SK-N-SH treated with all-trans-retinoic acid at 6 μM for 48 hours (cell line): ENCODE measurements at regions not wholly inside any gene's neighbourhood (a gene's known extent, or its start where the extent isn't known, plus 50 kb on each side); places are given as distances from the start of the nearest gene placed in this dataset.

Experiments used
- ARNTL ChIP-seq: fragments of 450-650 bp; formaldehyde crosslinking; IDR thresholded peaks from 2 replicates; pipeline ENCODE4 v1.5.0; 2020; ENCODE audit warnings: low read depth, mild to moderate bottlenecking, moderate library complexity, borderline replicate concordance
- BACH2 ChIP-seq: fragments of 250-450 bp; sonication (Bioruptor Pico); IDR thresholded peaks from 2 replicates; pipeline ENCODE4 v1.9.0; 2021; ENCODE audit warnings: mild to moderate bottlenecking, borderline replicate concordance
- GLIS3 ChIP-seq: fragments of 250-450 bp; sonication (Bioruptor Pico); IDR thresholded peaks from 2 replicates; pipeline ENCODE4 v1.5.0; 2020; ENCODE audit warnings: mild to moderate bottlenecking, moderate library complexity
- ISL1 ChIP-seq: fragments of 250-450 bp; sonication (Bioruptor Pico); IDR thresholded peaks from 2 replicates; pipeline ENCODE4 v2.1.2; 2022; ENCODE audit warnings: mild to moderate bottlenecking, moderate library complexity
- RARB ChIP-seq: fragments of 250-450 bp; sonication (Bioruptor Pico); IDR thresholded peaks from 2 replicates; pipeline ENCODE4 v1.8.0; 2021; ENCODE audit warnings: mild to moderate bottlenecking, moderate library complexity
- TCF4 ChIP-seq: fragments of 250-450 bp; sonication (Bioruptor Pico); IDR thresholded peaks from 2 replicates; pipeline ENCODE4 v1.8.0; 2021; ENCODE audit warnings: mild to moderate bottlenecking, moderate library complexity, borderline replicate concordance
- TOX ChIP-seq: fragments of 250-450 bp; sonication (Bioruptor Pico); IDR thresholded peaks from 2 replicates; pipeline ENCODE4 v1.8.0; 2021; ENCODE audit warnings: mild to moderate bottlenecking, moderate library complexity, borderline replicate concordance
- ZC3H10 ChIP-seq: fragments of 250-450 bp; sonication (Bioruptor Pico); IDR thresholded peaks from 2 replicates; pipeline ENCODE4 v1.5.1; 2021; ENCODE audit warnings: mild to moderate bottlenecking, moderate library complexity
- ZFP3 ChIP-seq: fragments of 250-450 bp; sonication (Bioruptor Pico); IDR thresholded peaks from 2 replicates; pipeline ENCODE4 v1.5.0; 2020; ENCODE audit warnings: mild to moderate bottlenecking, moderate library complexity
- ZFP30 ChIP-seq: fragments of 450-650 bp; formaldehyde crosslinking; IDR thresholded peaks from 2 replicates; pipeline ENCODE4 v1.5.0; 2022; ENCODE audit warnings: mild to moderate bottlenecking, moderate library complexity
- ZNF565 ChIP-seq: fragments of 450-650 bp; formaldehyde crosslinking; conservative IDR thresholded peaks from 2 replicates; pipeline ENCODE4 v1.5.0; 2020; ENCODE audit warnings: low read depth, mild to moderate bottlenecking, moderate library complexity
- ZNF70 ChIP-seq: fragments of 450-650 bp; formaldehyde crosslinking; IDR thresholded peaks from 2 replicates; pipeline ENCODE4 v1.5.0; 2020; ENCODE audit warnings: mild to moderate bottlenecking, moderate library complexity
- TF ChIP-seq, protein P1 (sequence below): fragments of 250-450 bp; sonication (Bioruptor Pico); IDR thresholded peaks from 2 replicates; pipeline ENCODE4 v1.8.0; 2020; ENCODE audit warnings: mild to moderate bottlenecking, moderate library complexity, borderline replicate concordance
- TF ChIP-seq, protein P2 (sequence below): fragments of 250-450 bp; sonication (Bioruptor Pico); IDR thresholded peaks from 2 replicates; pipeline ENCODE4 v1.8.0; 2021; ENCODE audit warnings: low read depth, mild to moderate bottlenecking, moderate library complexity, borderline replicate concordance

DNA sequence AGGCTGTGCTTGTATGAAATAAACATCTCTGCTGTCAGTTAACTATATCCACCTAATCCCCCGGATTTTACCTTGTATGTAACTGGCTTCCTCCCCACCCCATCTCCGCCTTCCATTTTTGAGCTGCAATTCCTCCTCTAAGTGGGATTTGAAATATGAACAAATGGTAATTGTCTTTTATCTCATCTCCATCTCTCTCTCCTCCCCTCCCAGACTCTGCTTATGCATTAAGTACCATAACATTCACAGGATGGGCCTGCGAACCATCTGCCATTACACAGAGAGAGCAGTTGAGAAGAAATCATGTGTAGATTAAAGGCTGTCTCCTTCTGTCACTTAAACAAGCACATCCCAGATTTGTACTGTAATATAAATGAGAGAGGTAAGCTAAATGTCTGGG, 1169.9 kb downstream of the TYW1 start:
- peak; percentile 71 for TF ChIP-seq ZNF70
- TF ChIP-seq ZFP30 (CRISPR knock-in tag), result no peak
- TF ChIP-seq ZC3H10 (CRISPR knock-in tag), result no peak
- TF ChIP-seq RARB, result no peak
- no peak for TF ChIP-seq TOX
- peak; percentile 56 for TF ChIP-seq ISL1 (CRISPR knock-in tag)
- TF ChIP-seq, protein P1, sequence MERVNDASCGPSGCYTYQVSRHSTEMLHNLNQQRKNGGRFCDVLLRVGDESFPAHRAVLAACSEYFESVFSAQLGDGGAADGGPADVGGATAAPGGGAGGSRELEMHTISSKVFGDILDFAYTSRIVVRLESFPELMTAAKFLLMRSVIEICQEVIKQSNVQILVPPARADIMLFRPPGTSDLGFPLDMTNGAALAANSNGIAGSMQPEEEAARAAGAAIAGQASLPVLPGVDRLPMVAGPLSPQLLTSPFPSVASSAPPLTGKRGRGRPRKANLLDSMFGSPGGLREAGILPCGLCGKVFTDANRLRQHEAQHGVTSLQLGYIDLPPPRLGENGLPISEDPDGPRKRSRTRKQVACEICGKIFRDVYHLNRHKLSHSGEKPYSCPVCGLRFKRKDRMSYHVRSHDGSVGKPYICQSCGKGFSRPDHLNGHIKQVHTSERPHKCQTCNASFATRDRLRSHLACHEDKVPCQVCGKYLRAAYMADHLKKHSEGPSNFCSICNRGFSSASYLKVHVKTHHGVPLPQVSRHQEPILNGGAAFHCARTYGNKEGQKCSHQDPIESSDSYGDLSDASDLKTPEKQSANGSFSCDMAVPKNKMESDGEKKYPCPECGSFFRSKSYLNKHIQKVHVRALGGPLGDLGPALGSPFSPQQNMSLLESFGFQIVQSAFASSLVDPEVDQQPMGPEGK (CRISPR knock-in tag), result no peak
- TF ChIP-seq ARNTL (CRISPR knock-in tag), result no peak
- TF ChIP-seq BACH2, result peak; percentile 68; the same call in 1 of the 2 replicates
- TF ChIP-seq ZFP3 (CRISPR knock-in tag), result no peak
- TF ChIP-seq, protein P2, sequence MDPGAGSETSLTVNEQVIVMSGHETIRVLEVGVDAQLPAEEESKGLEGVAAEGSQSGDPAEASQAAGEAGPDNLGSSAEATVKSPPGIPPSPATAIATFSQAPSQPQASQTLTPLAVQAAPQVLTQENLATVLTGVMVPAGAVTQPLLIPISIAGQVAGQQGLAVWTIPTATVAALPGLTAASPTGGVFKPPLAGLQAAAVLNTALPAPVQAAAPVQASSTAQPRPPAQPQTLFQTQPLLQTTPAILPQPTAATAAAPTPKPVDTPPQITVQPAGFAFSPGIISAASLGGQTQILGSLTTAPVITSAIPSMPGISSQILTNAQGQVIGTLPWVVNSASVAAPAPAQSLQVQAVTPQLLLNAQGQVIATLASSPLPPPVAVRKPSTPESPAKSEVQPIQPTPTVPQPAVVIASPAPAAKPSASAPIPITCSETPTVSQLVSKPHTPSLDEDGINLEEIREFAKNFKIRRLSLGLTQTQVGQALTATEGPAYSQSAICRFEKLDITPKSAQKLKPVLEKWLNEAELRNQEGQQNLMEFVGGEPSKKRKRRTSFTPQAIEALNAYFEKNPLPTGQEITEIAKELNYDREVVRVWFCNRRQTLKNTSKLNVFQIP (CRISPR knock-in tag), result no peak
- TF ChIP-seq ZNF565, result 0 out of 2 replicates have a peak, but pooled peaks have one; percentile 18
- TF ChIP-seq TCF4 (CRISPR knock-in tag), result peak; percentile 98
- TF ChIP-seq GLIS3 (CRISPR knock-in tag), result no peak; the same call in 1 of the 2 replicates
